Epithelial cell of esophagus (primary cell): ENCODE measurements at regions not wholly inside any gene's neighbourhood (a gene's known extent, or its start where the extent isn't known, plus 50 kb on each side); places are given as distances from the start of the nearest gene placed in this dataset.

Source experiments
- DNase-seq: peaks from one replicate; pipeline ENCODE4 v3.0.0; 2010; ENCODE audit warnings: low read depth
- H3K4me3 ChIP-seq: 2 replicates; pipeline ENCODE4 v1.5.1; 2011; ENCODE audit warnings: mild to moderate bottlenecking, low read length, control low read depth
- TF ChIP-seq, protein P1 (sequence below): IDR thresholded peaks from 2 replicates; pipeline ENCODE4 v1.5.1; 2011; ENCODE audit warnings: low read depth, mild to moderate bottlenecking, low read length, control low read depth, inconsistent platforms; ENCODE audit not compliant: insufficient read depth; ENCODE audit errors: missing control alignments

DNA sequence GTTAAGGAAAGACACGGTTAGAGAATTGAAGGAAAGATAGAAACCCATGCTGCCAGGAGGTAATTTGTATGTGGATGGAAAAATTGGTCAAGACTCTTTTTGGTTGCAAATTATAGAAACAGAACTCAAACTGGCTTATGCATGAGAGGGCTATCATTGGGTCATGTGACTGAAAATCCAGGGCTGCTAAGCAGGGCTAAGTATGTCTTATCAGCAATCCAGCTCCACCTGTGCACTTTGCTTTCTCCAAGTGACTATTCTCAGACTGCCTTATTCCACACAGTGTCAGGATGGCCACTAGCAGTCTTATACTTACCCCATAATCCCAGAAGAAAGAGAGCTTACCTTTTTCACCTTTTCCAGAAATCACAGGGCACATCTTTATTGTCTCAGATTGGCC is 113.5 kb downstream of the CBLN1 start:
- TF ChIP-seq, protein P1, sequence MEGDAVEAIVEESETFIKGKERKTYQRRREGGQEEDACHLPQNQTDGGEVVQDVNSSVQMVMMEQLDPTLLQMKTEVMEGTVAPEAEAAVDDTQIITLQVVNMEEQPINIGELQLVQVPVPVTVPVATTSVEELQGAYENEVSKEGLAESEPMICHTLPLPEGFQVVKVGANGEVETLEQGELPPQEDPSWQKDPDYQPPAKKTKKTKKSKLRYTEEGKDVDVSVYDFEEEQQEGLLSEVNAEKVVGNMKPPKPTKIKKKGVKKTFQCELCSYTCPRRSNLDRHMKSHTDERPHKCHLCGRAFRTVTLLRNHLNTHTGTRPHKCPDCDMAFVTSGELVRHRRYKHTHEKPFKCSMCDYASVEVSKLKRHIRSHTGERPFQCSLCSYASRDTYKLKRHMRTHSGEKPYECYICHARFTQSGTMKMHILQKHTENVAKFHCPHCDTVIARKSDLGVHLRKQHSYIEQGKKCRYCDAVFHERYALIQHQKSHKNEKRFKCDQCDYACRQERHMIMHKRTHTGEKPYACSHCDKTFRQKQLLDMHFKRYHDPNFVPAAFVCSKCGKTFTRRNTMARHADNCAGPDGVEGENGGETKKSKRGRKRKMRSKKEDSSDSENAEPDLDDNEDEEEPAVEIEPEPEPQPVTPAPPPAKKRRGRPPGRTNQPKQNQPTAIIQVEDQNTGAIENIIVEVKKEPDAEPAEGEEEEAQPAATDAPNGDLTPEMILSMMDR: no peak
- no peak for DNase-seq
- H3K4me3 ChIP-seq: no peak overlapping the region

- H3K4me3 ChIP-seq: no peak overlapping the region
- TF ChIP-seq, protein P1: no peak
- no peak for DNase-seq
Measured at GRCh38 chr16:49165025-49165424, 116.6 kb downstream of the CBLN1 start.

- TF ChIP-seq, protein P1: no peak
- H3K4me3 ChIP-seq: no peak overlapping the region
- DNase-seq: no peak
Measured at GRCh38 chr16:49161191-49161590, 120.4 kb downstream of the CBLN1 start.

- TF ChIP-seq, protein P1: no peak
- no peak overlapping the region for H3K4me3 ChIP-seq
- peak; percentile 76 for DNase-seq
Measured at GRCh38 chr16:49158029-49158642, 123.5 kb downstream of the CBLN1 start.

DNA sequence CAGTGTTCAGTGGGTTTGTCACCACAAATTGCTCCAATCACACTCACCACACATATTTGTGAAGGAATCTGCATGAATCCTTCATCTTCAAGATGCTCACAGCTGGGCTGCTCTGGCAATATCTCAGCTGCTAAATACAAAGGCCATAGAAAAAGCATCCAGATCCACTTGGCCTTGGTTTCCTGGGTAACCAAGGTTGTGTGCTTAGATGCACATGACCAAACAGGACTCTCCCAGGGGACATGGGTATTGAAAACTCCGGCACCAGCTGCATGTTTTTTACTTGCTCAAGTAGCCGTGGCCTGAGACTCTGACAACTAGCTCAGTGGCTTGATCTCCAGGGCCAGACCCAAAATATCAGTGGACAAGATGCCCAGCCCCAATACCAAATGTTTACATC is 131.3 kb downstream of the CBLN1 start:
- TF ChIP-seq, protein P1: no peak
- no peak for DNase-seq
- H3K4me3 ChIP-seq: no peak overlapping the region

DNA sequence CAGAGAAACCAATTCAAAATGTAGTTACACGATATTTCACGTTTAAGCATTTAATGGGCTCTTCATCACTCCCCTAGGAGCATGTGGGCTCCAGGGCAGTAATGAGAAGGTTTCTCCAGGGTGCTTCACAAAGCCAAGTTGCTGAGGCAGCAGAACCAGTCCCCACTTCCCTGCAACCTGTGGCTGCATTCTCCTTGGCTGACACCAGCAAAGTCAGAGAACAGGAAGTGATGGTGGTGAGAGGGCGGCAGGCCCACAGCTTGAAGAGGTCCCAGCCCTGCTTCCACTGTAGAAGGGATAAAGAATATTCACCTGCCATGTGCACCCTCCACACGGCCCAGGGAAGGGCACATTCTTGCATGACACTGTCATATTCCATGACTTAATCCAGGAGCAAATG is 133.2 kb downstream of the CBLN1 start:
- TF ChIP-seq, protein P1: no peak
- no peak overlapping the region for H3K4me3 ChIP-seq
- no peak for DNase-seq

GRCh38 chr16:49140618-49141017 is 141.0 kb downstream of the CBLN1 start:
- TF ChIP-seq, protein P1: no peak
- H3K4me3 ChIP-seq: no peak overlapping the region
- DNase-seq: no peak
